ENCODE measurements at regions not wholly inside any gene's neighbourhood (a gene's known extent, or its start where the extent isn't known, plus 50 kb on each side); places are given as distances from the start of the nearest gene placed in this dataset.
"Not testable (repeated sequence)": the region's sequence is repeated elsewhere in the genome, so short reads cannot be mapped to it uniquely, and the experiment has no call there.

DNA sequence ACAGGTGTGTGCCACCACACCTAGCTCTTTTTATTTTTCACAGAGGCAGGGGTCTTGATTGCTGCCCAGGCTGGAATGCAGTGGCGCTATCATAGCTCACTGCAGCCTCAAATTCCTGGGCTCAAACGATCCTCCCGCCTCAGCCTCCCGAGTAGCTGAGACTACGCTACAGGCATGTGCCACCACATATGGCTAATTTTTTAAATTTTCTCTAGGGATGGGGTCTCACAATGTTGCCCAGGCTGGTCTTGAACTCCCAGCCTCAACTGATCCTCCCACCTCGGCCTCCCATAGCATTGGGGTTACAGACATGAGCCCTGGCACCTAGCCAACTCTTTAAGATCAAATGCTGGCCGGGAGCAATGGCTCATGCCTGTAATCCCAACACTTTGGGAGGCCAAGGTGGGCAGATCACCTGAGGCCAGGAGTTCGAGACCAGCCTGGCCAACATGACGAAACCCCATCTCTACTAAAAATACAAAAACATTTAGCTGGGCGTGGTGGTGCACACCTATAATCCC, 50.6 kb upstream of the MYL10 start:
- DNase-seq (ENCODE audit: low read depth), result not testable (repeated sequence)

DNA sequence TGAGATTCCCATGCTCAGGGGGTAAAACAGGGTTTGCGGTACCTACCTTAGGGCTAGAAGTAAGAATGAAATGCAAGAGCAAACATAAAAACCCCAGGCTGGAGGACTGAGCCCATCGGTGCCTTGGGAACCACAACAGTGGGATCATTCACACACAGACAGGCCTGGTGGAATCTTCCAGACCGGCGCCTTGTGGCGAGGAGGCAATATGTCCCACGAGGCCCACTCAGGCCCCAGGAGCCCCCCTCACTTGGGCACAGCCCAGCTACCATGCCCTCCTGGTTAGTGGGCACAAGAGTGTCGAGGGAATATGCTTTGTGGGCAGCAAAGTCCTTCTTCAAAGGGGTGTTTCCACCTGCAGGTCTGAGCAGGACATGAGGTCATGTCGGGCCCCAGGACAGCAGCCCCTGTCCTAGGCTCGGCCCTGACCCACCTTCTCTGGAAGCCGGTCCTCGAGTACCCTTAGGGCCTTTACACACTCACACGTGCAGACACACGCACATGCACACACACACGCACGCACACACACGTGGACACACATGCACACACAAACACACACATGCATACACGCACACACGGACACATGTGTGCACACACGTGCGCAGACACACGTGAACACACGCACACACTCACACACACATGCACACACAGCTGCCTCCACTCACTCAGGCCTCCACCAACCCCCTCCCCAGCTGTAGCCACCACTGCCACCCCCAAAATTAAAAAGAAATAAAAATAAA, 51.5 kb upstream of the MYL10 start:
- no peak for DNase-seq (ENCODE audit: low read depth)

DNA sequence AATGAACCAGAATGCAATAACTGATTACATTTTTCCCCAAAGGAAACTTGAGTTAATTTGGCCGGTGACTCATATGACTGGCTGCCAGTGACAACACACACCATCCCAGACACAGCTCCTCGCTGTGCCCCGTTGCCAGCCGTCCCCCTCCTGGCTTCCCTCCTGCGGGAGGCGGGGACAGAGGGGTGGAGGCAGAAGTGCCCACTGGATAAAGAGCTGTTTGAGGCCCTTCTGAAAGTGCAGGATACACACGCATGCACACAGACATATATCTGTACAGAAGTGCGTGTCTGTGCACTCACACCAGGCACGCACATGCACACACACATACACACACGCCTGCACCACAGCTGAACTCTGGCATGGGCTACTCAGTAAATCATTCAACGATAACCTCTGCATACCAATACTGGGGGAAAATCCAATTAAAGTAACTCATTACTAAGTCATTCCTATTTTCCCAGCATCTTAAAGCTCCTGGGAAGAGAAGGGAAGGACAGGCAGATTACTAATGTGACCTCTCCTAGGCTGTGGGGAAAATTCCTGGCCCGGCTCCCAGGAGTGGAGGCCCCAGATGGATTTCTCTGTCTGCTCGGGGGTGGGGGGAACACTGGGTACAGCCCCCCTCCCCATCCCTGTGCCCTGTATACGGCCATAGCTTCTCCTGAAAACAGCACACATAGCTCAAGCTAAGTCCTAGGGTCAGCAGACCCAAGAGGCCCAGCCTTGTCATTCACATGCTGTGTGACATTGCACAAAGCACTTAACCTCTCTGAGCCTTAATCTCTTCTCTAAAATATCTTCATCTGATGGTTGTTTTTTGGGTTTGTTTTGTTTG, 52.3 kb upstream of the MYL10 start:
- DNase-seq (ENCODE audit: low read depth), result peak; percentile 95

DNA sequence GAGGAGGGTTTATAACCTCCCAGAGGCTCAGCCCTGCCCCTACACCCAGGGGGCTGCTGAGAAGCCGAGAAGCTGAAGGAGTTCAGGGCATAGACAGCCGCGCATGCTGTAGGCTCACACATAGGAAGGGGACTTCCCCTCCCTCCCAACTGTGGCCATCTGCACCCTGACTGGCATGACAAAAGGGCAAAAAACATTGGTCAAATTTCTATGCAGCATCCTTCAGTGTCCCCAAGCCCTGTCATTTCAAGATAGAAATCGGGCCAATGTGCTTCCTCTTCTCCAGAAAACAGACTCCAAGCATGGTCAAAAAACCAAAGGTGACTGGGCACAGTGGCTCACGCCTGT, 55.9 kb upstream of the MYL10 start:
- no peak for DNase-seq (ENCODE audit: low read depth)

DNA sequence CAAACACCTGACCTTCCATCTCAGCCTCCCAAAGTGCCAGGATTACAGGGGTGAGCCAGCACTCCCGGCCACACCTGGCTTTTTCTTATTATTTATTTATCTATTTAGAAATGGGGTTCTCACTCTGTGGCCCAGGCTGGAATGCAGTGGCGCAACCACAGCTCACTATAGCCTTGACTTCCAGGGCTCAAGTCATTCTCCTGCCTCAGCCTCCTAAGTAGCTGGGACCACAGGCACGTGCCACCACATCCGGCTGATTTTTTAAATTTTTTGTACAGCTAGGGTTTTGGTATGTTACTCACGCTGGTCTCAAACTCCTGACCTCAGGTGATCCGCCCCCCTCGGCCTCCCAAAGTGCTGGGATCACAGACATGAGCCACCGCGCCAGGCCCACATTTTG, 56.9 kb upstream of the MYL10 start:
- DNase-seq (ENCODE audit: low read depth), result peak; percentile 38

DNA sequence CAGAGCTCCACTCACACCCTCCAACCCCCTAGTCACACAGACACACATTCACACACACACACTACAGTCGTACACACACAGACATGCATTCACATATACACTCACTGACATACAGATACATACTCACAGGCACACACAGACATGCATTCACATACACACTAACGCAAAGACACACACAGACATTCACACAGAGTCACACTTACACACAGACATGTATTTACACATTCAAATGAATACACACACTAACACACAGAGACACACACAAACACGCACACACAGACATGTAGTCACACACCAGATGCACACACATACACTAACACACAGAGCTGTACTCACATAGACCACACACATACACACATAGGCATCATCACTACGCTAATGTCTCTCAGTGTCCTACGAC, 58.0 kb upstream of the MYL10 start:
- no peak for DNase-seq (ENCODE audit: low read depth)

DNA sequence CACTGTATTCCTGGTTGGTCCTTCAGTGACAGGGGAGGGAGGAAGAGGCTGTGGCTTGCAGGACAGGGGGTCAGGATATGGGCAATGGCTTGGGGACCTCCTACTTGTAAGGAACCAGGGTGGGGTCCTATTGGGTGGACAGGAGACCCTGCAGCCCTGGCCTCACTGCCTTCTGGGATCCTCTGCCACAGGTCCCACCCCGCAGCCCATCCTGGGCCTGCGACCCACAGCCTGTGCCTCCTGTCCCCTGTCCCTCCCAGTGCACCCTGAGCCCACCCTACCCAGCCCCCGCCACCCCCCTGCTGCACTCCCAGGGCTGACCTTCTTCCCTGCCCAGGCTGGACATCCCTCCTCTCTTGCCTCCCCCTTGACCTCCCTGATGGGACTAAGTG, 58.7 kb upstream of the MYL10 start:
- no peak for DNase-seq (ENCODE audit: low read depth)

DNA sequence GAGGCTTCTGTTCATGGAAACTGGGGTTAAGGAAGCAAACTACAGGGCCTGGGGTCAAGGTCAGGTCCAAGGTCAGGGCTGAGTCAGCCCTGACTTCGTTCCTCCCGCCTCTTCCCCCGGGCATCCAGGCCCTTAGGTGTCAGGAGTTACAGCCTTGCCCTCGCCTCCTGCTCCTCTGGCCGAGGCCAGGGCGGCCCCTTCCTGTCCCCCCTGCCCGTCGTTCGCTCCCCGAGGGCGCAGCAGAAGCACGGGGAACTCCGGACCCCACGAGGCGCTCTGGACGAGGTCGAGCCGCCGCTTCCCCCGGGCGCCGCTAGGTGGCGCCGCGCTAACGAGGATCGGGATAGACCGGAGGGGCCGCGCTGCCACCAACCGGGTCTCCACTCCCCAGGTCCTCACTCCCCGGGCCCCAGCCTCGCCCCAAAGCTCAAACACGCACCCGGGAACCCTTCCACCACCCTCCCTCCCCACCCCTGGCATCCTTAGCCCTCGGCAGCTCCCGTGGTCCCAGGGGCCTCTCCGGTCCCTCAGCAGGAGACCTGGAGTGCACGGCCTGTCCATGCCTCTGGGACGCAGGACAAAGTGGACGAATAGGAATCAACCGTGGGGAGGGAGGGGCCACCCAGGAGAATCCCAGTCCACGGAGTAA, 59.2 kb upstream of the MYL10 start:
- DNase-seq (ENCODE audit: low read depth), result peak; percentile 67

DNA sequence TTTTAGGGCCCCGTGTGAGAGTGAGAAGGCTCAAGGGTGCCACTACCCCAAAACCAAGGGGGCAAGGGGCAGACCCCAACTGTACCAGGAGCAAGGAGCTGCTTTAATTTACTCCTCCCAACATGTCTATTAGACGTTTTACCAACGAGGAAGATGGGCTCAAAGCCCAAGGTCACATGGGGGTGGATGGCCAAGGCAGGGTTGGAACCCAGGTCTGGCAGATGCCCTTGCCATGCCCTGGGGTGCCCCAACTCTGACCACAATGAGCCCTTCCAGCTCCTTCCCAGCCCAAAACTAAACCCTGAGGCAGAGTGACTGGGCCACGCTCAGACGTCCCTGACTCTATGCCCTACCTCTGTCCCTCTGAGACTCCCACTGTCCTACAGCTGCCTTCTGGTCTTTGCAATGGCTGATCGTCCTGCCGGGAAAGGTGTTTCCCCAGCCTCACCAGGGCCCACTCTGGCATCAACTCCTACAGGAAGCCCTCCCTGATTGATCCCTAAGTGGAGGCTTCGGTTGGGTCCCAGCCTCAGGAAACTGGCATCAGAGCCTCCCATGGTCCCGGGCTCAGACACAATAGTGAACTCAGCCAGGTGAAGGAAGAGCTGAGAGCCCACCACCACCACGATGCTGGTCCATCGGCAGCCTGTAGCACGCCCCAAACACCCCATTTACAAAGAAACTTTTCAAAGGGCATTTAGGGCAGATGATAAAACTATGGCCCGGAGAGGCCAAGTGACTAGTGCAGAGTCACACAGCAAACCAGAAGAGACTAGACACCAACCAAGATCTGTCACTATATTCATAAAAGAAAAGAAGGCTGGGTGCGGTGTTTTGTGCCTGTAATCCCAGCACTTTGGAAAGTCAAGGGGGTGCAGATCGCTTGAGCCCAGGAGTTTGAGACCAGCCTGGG, 60.2 kb upstream of the MYL10 start:
- DNase-seq (ENCODE audit: low read depth), result no peak

DNA sequence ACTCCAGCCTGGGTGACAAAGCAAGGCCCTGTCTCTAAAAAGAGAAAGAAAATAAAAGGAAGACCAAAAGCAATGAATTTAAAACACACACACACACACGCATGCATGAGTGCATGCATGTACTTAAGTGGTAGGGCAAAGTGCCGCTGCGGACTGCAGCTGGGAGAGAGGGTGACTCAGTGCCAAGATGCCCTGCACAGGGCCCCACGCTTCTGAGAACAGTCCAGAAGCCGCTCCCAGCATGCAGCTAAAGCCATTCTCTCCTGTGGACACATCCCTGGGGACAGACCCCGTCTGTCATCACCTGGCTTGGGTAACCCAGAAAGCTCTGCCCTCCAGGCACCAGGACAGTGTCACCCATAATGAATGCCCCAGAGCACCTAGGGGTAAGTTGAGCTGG, 61.0 kb upstream of the MYL10 start:
- no peak for DNase-seq (ENCODE audit: low read depth)

DNA sequence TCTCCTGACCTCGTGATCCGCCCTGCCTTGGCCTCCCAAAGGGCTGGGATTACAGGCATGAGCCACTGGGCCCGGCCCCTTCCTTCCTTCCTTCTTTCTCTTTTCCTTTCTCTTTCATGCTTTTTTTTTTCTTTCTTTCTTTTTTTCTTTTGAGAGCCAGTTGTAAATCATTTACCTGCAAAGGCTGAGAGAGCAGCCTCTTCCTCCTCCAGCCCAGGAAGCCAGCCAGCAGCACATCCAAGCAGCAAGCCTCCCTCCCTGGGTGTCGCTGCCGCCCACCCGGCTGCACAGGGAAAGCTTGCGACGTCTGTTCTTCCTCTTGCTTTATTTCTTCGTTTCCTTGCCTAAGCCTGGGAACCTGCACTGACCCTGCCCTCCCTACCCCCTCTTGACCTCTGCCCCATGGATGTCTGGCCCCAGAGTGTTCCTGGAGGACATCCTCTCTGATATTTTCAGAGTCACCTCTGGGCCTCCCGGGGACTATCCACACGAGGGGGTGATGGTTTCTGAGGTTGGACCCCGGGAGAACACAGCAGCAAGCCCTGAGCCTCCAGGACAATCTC, 62.8 kb upstream of the MYL10 start:
- DNase-seq (ENCODE audit: low read depth), result no peak

DNA sequence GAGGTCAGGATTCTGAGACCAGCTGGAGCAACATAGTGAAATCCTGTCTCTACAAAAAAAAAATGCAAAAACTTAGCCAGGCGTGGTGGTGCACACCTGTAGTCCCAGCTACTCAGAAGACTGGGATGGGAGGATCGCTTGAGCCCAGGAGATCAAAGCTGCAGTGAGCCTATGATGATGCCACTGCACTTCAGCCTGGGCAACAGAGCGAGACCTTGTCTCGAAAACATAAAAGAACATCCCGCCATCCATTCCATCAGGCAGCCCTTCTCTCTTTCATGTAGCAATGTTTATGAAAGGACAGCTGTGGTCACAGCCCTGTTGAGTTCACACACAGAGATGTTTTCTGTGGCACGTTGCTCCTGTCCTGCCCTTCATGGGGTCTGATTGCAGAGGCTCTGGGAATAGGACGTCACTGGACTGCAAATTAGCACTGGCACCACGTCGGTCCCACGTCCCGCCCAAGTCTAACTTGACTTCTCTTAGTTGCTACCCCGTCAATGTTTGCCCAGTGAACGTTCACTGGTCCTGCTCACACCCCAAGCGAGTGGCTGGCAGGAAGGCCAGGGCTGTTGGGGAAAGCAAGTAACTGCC, 64.5 kb upstream of the MYL10 start:
- no peak for DNase-seq (ENCODE audit: low read depth)

DNA sequence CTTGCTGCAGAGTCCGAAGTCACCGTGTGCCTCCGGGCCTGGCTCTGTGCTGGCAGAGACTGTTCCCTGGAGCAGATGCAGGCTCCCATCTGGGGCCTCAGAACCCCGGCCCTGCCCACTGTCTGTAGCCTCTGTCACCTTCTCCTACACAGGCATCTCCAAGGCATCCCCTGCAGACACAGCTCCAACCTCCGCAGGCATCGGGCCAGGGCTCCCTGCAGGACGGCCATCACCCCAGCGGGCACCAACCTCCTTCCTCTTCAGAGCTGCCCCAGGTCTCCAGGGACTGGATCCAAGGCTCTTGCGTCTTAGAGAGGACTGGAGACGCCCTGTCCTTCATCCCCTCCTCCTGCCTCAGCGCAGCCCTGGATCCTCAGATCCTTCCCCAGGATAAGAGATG, 69.9 kb upstream of the MYL10 start:
- no peak for DNase-seq (ENCODE audit: low read depth)

DNA sequence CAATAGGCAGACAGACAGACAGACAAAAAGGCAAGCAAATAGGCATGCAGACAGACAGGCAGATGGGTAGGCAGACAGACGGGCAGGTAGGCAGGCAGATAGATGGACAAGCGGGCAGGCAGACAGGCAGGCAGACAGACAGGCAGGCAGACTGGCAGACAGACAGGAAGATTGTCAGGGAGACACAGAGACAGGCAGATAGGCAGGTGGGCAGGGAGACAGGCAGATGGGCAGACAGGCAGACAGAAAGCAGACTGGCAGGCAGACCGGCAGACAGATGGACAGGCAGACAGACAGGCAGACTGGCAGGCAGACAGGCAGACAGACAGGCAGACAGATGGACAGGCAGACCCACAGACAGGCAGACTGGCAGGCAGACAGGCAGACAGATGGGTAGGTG, 70.3 kb upstream of the MYL10 start:
- DNase-seq (ENCODE audit: low read depth), result no peak

DNA sequence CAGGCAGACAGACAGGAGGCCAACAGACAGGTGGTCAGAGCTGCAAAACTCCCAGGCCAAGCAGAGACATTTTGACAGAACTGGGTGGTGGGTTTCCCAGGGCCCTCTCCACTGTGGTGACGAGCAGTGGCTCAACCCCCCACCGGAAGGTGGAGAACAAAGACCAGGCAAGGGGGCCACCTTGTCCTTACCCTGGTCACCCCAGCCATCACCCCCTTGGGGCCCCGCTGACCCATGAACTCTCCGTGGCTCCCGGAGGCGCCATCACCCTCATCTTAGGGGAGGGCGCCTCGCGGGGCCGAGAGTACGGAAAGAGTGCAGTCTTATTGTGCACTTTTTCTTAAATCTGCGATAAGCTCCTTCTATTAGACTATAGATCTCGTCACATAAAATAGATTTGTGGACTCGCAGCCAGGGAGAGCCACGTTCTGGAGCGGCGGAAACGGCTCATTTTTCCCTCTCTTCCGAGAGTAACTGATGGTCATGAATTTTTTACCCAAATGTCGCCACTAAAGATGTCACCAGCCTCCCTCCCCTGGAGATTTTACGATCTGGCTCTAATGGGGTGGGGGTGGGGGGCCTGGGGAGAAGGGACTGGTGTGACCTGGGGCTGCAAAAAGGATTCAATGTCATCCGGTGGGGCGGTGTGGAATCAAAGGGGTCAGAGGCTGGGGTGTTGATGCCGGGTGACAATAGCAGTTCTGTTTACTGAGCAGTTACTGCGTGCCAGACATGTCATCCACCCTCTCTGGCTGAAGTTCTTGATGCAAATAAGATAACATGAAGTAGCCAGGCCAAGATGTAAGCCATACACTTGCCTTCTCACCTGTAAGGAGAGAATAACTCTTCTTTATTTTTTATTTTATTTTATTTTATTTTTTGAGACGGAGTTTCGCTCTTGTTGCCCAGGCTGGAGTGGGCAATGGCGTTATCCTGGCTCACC, 71.1 kb upstream of the MYL10 start:
- DNase-seq (ENCODE audit: low read depth), result no peak

DNA sequence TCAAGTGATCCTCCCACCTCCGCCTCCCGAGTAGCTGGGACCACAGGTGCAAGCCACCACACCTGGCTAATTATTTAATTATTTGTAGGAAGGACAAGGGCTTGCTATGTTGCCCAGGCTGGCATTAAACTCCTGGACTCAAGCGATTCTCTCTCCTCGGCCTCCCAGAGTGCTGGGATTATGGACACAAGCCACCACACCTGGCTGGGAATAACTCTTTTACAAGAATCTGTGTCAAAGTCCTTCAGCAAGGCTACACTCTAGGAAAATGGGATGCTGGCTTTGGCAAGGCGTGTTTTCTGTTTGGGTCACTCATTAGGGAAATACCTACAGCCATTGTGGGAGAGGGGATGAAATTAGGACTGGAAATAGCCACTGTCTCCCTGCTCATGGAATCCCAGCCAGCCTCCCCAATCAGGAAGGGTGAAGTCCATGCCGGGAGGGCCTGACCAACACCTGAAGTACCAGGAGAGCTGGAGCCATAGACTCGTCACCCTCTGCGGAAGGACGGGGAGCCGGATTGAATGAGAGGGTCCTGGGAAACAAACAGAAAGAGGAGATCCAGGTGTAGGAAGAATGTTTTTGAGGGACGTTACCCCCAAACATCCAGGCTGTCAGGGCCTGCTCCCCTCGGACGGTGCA, 72.2 kb upstream of the MYL10 start:
- DNase-seq (ENCODE audit: low read depth), result no peak

DNA sequence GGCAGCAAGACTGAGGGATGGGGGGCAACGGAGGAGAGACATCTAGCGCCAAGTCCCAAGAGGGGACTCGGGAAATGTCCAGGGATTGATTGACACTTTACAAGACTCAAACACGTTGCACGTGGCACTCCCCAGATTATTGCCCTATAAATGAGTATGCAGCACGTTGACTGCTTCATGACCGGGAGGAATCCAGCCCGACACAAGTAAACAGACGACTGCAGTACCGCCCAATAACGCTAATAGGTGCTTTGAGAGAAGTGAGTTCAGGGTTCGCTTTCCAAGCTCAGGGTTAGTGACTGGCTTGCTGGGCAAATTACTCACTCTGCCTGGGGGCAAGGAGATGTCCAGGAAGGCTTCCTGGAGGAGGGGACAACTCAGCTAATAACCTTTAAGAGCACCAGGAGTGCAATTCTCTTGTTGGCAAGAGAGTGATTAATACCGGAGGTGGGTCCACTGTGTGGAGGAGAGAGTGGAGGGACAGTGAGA, 73.3 kb upstream of the MYL10 start:
- DNase-seq (ENCODE audit: low read depth), result peak; percentile 39

DNA sequence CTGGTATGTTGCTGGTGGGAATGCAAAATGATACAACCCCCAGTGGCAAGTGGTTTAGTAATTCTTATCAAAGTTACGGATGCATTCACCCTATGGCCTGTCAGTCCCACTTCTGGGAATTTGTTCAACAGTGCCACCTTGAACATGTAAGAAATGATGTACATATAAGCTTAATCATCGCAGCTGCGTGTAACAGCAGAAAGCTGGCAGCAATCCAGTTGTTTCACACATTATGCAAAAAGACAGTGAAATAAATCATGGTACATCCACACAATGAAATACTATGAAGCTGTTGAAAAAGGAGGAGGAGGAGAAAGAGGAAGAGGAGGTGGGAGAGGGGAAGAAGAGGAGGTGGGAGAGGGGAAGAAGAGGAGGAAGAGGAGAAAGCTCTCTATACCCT, 76.2 kb upstream of the MYL10 start:
- no peak for DNase-seq (ENCODE audit: low read depth)

DNA sequence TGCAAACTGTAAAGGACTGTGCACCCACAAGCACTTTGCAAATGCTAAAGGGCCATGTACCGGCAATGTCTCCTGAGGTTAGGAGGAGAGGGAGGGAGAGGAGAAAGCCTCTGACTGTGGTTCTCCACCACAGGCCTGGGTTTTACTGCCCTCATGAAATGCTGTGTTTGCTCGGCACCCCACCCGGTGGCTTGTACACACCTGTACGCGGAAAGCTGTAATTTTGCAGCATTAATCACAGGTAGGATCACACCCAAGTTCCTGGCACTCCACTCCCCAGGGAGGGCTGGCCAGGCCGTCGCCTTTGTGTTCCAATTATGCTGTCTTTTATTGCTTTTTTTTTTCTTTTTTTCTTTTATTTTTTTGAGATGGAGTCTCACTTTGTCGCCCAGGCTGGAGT, 78.5 kb upstream of the MYL10 start:
- DNase-seq (ENCODE audit: low read depth), result no peak
